ENCODE measurements at regions not wholly inside any gene's neighbourhood (a gene's known extent, or its start where the extent isn't known, plus 50 kb on each side); places are given as distances from the start of the nearest gene placed in this dataset.

DNA sequence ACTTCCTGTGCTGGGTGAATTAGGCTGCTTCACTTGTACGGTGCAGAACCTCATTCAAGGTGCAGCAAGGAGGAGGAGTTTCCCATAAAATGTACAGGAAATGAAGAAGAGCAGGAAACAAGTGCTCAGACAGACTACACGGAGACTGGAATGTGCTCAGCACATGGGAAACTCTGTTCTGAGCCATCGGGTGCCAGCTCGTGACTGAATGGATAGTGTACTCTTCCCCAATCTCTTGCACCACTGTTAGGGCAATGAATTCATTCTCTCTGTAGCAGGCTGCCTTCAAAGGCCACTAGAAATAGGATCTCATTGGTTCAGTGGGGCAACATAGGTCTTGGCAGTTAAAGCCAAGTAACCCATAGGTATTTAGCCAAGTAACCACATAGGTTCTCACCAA is 200.0 kb upstream of the LDB2 start:
- intact Hi-C loops (cut with DNase I) = no loop called here
- H3K4me3 ChIP-seq = no peak overlapping the region
- no peaks in the 10 kb centered on the region for H3K9me3 ChIP-seq (replicated peaks in 1 of 3)
- no peak overlapping the region for H3K27ac ChIP-seq
- DNase-seq = no peak
- H3K36me3 ChIP-seq (replicated peaks in 1 of 2) = no peaks in the 10 kb centered on the region
- no peaks in the 10 kb centered on the region for H3K27me3 ChIP-seq
- H3K4me1 ChIP-seq (replicated peaks in 1 of 2) = no peaks in the 10 kb centered on the region
- 66 to 81% (median 76%) methylated on average over 4 of the region's 4 CpGs for WGBS, 4 donors
- TF ChIP-seq POLR2A (IDR thresholded peaks at IDR 0.05) (no peak), CTCF (IDR thresholded peaks at IDR 0.05) (no peak)

DNA sequence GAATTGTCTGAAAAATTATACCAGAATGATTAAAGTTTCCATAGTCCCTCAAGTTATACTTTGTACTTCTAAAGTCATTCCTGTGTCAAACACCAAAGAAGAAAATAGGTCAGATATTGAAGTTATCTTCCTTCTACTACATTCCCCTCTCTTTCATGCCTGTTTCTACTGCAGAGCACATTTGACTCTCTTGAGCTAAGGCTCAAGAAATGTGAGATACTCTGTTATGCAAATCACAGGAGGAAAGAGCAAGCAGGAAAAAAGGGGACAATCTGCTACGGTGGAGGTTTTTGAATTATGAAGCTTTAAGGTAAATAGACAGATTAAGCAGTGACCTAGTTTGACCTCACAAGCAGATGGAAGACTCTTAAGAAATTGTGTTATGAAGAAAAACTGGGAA is 198.9 kb upstream of the LDB2 start:
- intact Hi-C loops (cut with DNase I) = no loop called here
- TF ChIP-seq CTCF (IDR thresholded peaks at IDR 0.05) (no peak), POLR2A (IDR thresholded peaks at IDR 0.05) (no peak)

DNA sequence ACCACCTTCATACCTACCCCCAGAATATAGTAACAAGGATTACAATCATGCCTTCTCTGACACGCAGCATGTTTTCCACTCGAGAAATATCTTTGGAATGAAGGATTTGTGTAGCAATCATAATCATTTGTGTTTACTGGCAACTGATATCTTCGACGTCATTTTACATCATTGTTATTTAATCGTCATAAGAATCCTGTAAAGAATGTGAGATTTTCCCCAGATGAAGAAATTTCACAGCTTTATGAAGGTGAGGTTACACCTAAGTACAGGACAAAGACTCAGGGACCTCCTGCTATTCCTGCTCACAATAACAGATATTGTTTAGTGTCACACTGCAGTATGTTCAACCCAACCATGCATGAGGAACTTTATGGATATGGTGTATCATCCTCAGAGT is 198.2 kb upstream of the LDB2 start:
- 82 to 86% (median 85%) methylated on average over 5 of the region's 5 CpGs for WGBS, 4 donors
- Histone ChIP-seq H3K9me3 (replicated peaks in 1 of 3) (no peaks in the 10 kb centered on the region), H3K4me3 (no peak overlapping the region), H3K27me3 (no peaks in the 10 kb centered on the region), H3K36me3 (replicated peaks in 1 of 2) (no peaks in the 10 kb centered on the region), H3K27ac (no peak overlapping the region), H3K4me1 (replicated peaks in 1 of 2) (no peaks in the 10 kb centered on the region)
- no peak for DNase-seq
- TF ChIP-seq CTCF (IDR thresholded peaks at IDR 0.05) = no peak
- TF ChIP-seq POLR2A (IDR thresholded peaks at IDR 0.05) = no peak
- intact Hi-C loops (cut with DNase I) = no loop called here

More for the DNA sequence above, 198.9 kb upstream of the LDB2 start:
- Histone ChIP-seq H3K4me1 (replicated peaks in 1 of 2) (no peaks in the 10 kb centered on the region), H3K9me3 (replicated peaks in 1 of 3) (no peaks in the 10 kb centered on the region), H3K27me3 (no peaks in the 10 kb centered on the region), H3K36me3 (replicated peaks in 1 of 2) (no peaks in the 10 kb centered on the region), H3K27ac (no peak overlapping the region), H3K4me3 (no peak overlapping the region)
- no peak for DNase-seq
- 64 to 83% (median 67%) methylated on average over 1 of the region's 1 CpG for WGBS, 4 donors

- no peak for TF ChIP-seq CTCF (IDR thresholded peaks at IDR 0.05)
- TF ChIP-seq POLR2A (IDR thresholded peaks at IDR 0.05) = no peak
- WGBS, 4 donors = 66 to 83% (median 74%) methylated on average over 2 of the region's 2 CpGs
- Histone ChIP-seq H3K9me3 (replicated peaks in 1 of 3) (no peaks in the 10 kb centered on the region), H3K4me1 (replicated peaks in 1 of 2) (no peaks in the 10 kb centered on the region), H3K4me3 (no peak overlapping the region), H3K27ac (no peak overlapping the region), H3K27me3 (no peaks in the 10 kb centered on the region), H3K36me3 (replicated peaks in 1 of 2) (no peaks in the 10 kb centered on the region)
- intact Hi-C loops (cut with DNase I) = no loop called here
- DNase-seq = no peak
Measured at GRCh38 chr4:17095771-17096170, 197.3 kb upstream of the LDB2 start.
